T-cell (primary cell): ENCODE measurements at regions not wholly inside any gene's neighbourhood (a gene's known extent, or its start where the extent isn't known, plus 50 kb on each side); places are given as distances from the start of the nearest gene placed in this dataset.
A peak's percentile ranks its signal among the peaks of the same experiment; 100 is the strongest.

Source experiments
- ATAC-seq, 4 experiments: fragments of 200-7000 bp in 3 of 4; fragments of 150-1000 bp in 1 of 4; cut with Tn5 transposase; replicated peaks in 1 of 4; 1 replicate in 3 of 4; 2 replicates in 1 of 4; pipeline ENCODE4 v1.10.0; 2021; ENCODE audit warnings: moderate library complexity in 3 of 4, mild to moderate bottlenecking in 2 of 4, moderate number of reproducible peaks in 1 of 4
- CTCF ChIA-PET, 2 donors: fragments of 300-600 bp; sonication (Branson Sonifier 250); formaldehyde crosslinking; loops; one replicate each; lab custom pipeline; 2022; ENCODE audit warnings: antibody characterized with exemption in 2 of 2; lab: Charles Lee
- POLR2A ChIA-PET, 2 donors: fragments of 300-600 bp; sonication (Branson Sonifier 250); formaldehyde crosslinking; loops; one replicate each; lab custom pipeline; 2022; ENCODE audit warnings: antibody characterized with exemption in 2 of 2; lab: Charles Lee
- DNase-seq, 35 experiments: peaks; one replicate each; pipeline versions ENCODE4 v3.0.0 to v3.0.0-alpha.2; 2013 to 2023
- H3K27ac ChIP-seq: one replicate; pipeline ENCODE4 v1.5.1; 2013; ENCODE audit warnings: low read length
- H3K27me3 ChIP-seq, 2 experiments: replicated peaks in 1 of 2; 1 replicate in 1 of 2; 2 replicates in 1 of 2; pipeline versions ENCODE4 v1.6.1 to v1.7.0; 2013; ENCODE audit warnings: low read length in 1 of 2, mixed read lengths in 1 of 2; ENCODE audit not compliant: control insufficient read depth in 2 of 2, insufficient read depth in 2 of 2; ENCODE audit errors: extremely low read depth in 1 of 2
- H3K36me3 ChIP-seq, 2 donors: 1 replicate in 1 of 2; 2 replicates in 1 of 2; pipeline versions ENCODE4 v1.6.1 to v1.7.0; 2013; ENCODE audit warnings: low read length in 1 of 2; ENCODE audit not compliant: control insufficient read depth in 2 of 2, insufficient read depth in 1 of 2; ENCODE audit errors: extremely low read depth in 1 of 2
- H3K4me1 ChIP-seq, 2 experiments: 1 replicate in 1 of 2; 2 replicates in 1 of 2; pipeline versions ENCODE4 v1.6.1 to v1.7.0; 2013; ENCODE audit warnings: low read length in 2 of 2, mixed read lengths in 1 of 2; ENCODE audit not compliant: insufficient read depth in 2 of 2, control insufficient read depth in 1 of 2; ENCODE audit errors: extremely low read depth in 1 of 2
- H3K4me3 ChIP-seq, 2 donors: 1 replicate in 1 of 2; 2 replicates in 1 of 2; pipeline versions ENCODE4 v1.5.1 to v1.7.0; 2013; ENCODE audit warnings: mild to moderate bottlenecking in 2 of 2, low read length in 1 of 2, moderate library complexity in 1 of 2; ENCODE audit not compliant: control insufficient read depth in 1 of 2; ENCODE audit errors: extremely low read depth in 1 of 2
- H3K9me3 ChIP-seq: 2 replicates; pipeline ENCODE4 v1.7.0; 2013
- H3K27ac Mint-ChIP-seq, 2 donors: one replicate each; pipeline ENCODE4 v1.8.0; 2020 to 2021; ENCODE audit warnings: mild to moderate bottlenecking in 2 of 2, mixed read lengths in 2 of 2
- H3K27me3 Mint-ChIP-seq, 2 donors: one replicate each; pipeline ENCODE4 v1.8.0; 2021 to 2022; ENCODE audit warnings: mixed read lengths in 2 of 2
- H3K36me3 Mint-ChIP-seq: one replicate; pipeline ENCODE4 v1.8.0; 2021; ENCODE audit warnings: mixed read lengths
- H3K4me1 Mint-ChIP-seq, 3 donors: one replicate each; pipeline ENCODE4 v1.8.0; 2020 to 2022; ENCODE audit warnings: mixed read lengths in 3 of 3, mild to moderate bottlenecking in 1 of 3
- H3K4me3 Mint-ChIP-seq, 3 donors: one replicate each; pipeline ENCODE4 v1.8.0; 2020 to 2022; ENCODE audit warnings: mild to moderate bottlenecking in 3 of 3, mixed read lengths in 3 of 3, moderate library complexity in 3 of 3
- H3K9me3 Mint-ChIP-seq, 3 donors: one replicate each; pipeline ENCODE4 v1.8.0; 2020 to 2022; ENCODE audit warnings: mixed read lengths in 3 of 3
- WGBS: methylation state at CpG from one replicate; pipeline ENCODE4 v1.1.5; 2013; ENCODE audit warnings: missing lambda C conversion rate; ENCODE audit not compliant: insufficient coverage; 5-methylcytosine and 5-hydroxymethylcytosine counted together

DNA sequence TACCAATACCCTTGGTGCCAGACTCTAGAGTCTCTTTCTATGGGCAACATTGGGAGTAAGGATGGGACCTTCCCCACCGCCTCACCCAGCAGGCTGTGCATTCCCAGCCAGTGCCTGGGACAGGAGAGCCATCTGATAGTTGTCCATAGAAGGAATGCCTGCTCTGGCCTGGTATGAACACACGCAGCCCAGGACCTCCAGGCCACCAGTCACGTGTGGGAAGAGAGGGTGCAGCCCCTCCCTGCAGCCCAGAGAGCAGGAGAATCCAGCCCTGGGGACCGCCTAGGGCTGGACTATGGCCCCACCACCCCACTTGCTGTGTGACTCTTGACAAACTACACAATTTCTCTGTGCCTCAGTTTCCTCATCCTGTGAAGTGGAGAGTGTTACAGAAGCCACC is 52.5 kb upstream of the ID2 start:
- Histone ChIP-seq H3K4me3 (no peak overlapping the region), H3K27me3 (peaks cover 0 to 4% of the 10 kb centered on the region in 2 experiments), H3K9me3 (no peaks in the 10 kb centered on the region), H3K27ac (no peak overlapping the region), H3K4me1 (peaks cover 7 to 8% of the 10 kb centered on the region in 2 experiments), H3K36me3 (no peaks in the 10 kb centered on the region)
- no peaks in the 10 kb centered on the region for H3K9me3 Mint-ChIP-seq
- peaks cover 3 to 11% (median 4%) of the 10 kb centered on the region in 3 donors for H3K4me1 Mint-ChIP-seq
- ChIA-PET POLR2A (no interaction called here), CTCF (no interaction called here)
- no peak overlapping the region for H3K4me3 Mint-ChIP-seq
- DNase-seq (no peak), ATAC-seq (no peak)
- H3K27me3 Mint-ChIP-seq: no peaks in the 10 kb centered on the region
- H3K27ac Mint-ChIP-seq: no peak overlapping the region
- H3K36me3 Mint-ChIP-seq: no peaks in the 10 kb centered on the region
- 88% methylated on average over 4 of the region's 4 CpGs for WGBS

DNA sequence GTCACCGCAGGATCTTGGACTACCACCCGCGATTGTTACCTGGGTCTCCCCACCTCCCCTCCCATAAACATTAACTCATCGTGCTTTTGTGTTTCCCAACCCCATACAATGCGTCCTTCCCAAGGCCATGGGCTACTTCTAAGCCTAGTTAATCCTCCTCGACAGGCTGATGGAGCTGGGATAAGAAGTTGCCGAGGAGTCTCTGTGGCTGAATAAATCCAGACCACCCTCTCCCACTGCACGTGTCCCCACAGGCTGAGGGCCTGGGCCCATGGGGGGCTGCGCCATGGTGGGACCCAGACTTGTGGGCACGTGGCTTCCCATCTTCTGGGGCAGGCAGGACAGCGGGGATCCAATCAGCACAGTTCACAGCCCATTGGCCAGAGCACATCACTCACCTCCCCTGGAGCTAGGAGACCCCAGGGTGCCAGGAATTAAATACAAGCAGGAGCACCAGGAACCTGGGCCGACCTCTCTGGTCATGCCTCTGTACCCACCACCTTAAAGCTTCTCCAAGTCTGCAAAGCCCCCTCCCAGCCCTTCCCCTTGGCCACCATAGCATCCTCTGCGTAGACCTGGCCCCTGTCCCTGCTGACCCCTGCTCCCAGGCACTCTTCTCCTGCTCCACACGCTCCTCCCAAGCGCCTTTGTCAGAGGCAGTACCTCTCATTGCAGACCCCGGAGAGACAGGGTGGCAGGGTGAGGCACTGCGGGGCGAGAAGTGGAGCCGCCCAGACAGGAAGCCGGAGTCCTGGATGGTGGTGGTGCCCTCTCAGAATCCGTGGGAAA is 51.0 kb upstream of the ID2 start:
- Histone ChIP-seq H3K9me3 (no peaks in the 10 kb centered on the region), H3K4me1 (peaks cover 7 to 8% of the 10 kb centered on the region in 2 experiments), H3K27ac (no peak overlapping the region), H3K36me3 (no peaks in the 10 kb centered on the region), H3K27me3 (no peaks in the 10 kb centered on the region), H3K4me3 (no peak overlapping the region)
- Mint-ChIP-seq H3K27me3 (no peaks in the 10 kb centered on the region), H3K4me3 (peak overlapping the region in 1 of 3 donors; percentile 27), H3K4me1 (peaks cover 3 to 11% (median 4%) of the 10 kb centered on the region in 3 donors), H3K27ac (peak overlapping the region in 1 of 2 donors; percentile 28), H3K36me3 (no peaks in the 10 kb centered on the region), H3K9me3 (no peaks in the 10 kb centered on the region)
- DNase-seq (no peak), ATAC-seq (no peak)
- CTCF ChIA-PET: interaction anchor here in 1 of 2 donors (0.6 kb wide), 1 partner anchor 9 kb away, joined by 3 read pairs; no protein-coding TSS in a partner anchor
- POLR2A ChIA-PET: interaction anchor here in 1 of 2 donors (0.6 kb wide), 1 partner anchor 71 kb away, joined by 4 read pairs; no protein-coding TSS in a partner anchor
- 91% methylated on average over 17 of the region's 21 CpGs for WGBS

DNA sequence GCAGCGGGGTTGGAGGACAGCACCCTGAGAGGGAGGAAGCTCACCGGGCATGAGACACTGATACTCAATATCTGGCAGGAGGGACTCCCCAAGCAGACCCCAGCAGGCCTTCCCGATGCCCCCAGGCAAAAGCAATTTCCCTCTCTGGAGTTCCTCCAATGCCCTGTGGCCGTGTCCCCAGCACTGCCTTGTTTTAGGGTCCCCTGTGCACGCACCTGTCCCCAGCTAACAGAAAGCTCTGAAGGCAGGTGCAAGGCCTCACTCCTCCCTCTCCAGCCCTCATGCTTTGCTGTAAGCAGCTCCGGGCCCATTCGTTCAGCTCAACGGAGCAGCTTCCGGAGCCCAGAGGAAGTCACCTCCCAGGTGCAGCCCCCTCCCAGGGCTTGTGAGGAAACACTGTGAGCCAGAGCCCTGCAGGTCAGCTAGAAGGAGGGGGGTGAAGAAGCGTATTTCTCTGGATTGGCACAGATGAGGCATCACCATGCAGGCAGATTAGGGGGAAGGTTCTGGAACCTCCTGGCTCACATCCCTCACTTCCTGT is 50.3 kb upstream of the ID2 start:
- WGBS: 57% methylated on average over 8 of the region's 10 CpGs
- H3K27ac Mint-ChIP-seq: peak overlapping the region in 1 of 2 donors; percentile 28

More for the DNA sequence above, 50.3 kb upstream of the ID2 start:
- H3K4me3 ChIP-seq: peak overlapping the region in 1 of 2 donors; percentile 15
- H3K36me3 ChIP-seq: no peaks in the 10 kb centered on the region
- DNase-seq (peak in 3 of 35 experiments; percentile 4 to 9 (median 4)), ATAC-seq (peak in 3 of 4 experiments; percentile 27 to 44 (median 43))
- H3K9me3 Mint-ChIP-seq: no peaks in the 10 kb centered on the region
- no peak overlapping the region for H3K27ac ChIP-seq
- H3K4me3 Mint-ChIP-seq: peak overlapping the region in 1 of 3 donors; percentile 27
- no peaks in the 10 kb centered on the region for H3K36me3 Mint-ChIP-seq
- H3K27me3 Mint-ChIP-seq: no peaks in the 10 kb centered on the region
- H3K9me3 ChIP-seq: no peaks in the 10 kb centered on the region
- peaks cover 7 to 8% of the 10 kb centered on the region in 2 experiments for H3K4me1 ChIP-seq
- ChIA-PET CTCF (interaction anchor here in 1 of 2 donors (0.8 kb wide), 1 partner anchor 27 kb away, joined by 3 read pairs; no protein-coding TSS in a partner anchor), POLR2A (interaction anchor here in 1 of 2 donors (0.6 kb wide), 1 partner anchor 71 kb away, joined by 4 read pairs; no protein-coding TSS in a partner anchor)
- H3K4me1 Mint-ChIP-seq: peaks cover 3 to 11% (median 4%) of the 10 kb centered on the region in 3 donors
- no peaks in the 10 kb centered on the region for H3K27me3 ChIP-seq
